OCI-LY1 (cell line): ENCODE measurements at regions not wholly inside any gene's neighbourhood (a gene's known extent, or its start where the extent isn't known, plus 50 kb on each side); places are given as distances from the start of the nearest gene placed in this dataset.

ENCODE experiments used
- EZH2 ChIP-seq: fragments of 200-600 bp; sonication (generic), shearing (Covaris generic); IDR thresholded peaks from 2 replicates; pipeline ENCODE4 v1.8.0; 2017; ENCODE audit warnings: borderline replicate concordance, mixed run types, mild to moderate bottlenecking, antibody characterized with exemption, low read length, moderate library complexity, mixed read lengths
- TF ChIP-seq, protein P1 (sequence below): fragments of 200-600 bp; sonication (generic), shearing (Covaris generic); IDR thresholded peaks from 2 replicates; pipeline ENCODE4 v1.5.1; 2017; ENCODE audit warnings: mild to moderate bottlenecking, antibody characterized with exemption, low read length, moderate library complexity, mixed read lengths

DNA sequence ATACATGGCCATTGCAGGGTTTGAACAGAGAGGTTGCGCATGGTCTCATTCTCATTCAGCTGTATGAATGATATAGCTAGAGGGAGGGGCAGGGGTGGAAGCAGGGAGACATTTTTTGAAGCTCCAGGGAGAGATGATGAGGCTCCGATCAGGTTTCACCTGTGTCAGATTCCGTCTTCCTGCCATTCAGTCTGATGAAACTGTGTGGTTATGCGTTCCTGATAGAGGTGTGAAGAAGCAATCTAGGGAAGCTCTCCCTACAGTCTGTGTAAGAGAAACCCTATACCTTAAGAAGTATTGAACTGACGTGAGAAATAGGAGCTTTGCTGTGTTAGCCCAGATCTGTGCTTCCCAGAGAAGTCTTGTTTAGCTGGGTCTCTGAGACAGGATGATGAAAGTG is 171.9 kb upstream of the NDN start:
- TF ChIP-seq, protein P1, sequence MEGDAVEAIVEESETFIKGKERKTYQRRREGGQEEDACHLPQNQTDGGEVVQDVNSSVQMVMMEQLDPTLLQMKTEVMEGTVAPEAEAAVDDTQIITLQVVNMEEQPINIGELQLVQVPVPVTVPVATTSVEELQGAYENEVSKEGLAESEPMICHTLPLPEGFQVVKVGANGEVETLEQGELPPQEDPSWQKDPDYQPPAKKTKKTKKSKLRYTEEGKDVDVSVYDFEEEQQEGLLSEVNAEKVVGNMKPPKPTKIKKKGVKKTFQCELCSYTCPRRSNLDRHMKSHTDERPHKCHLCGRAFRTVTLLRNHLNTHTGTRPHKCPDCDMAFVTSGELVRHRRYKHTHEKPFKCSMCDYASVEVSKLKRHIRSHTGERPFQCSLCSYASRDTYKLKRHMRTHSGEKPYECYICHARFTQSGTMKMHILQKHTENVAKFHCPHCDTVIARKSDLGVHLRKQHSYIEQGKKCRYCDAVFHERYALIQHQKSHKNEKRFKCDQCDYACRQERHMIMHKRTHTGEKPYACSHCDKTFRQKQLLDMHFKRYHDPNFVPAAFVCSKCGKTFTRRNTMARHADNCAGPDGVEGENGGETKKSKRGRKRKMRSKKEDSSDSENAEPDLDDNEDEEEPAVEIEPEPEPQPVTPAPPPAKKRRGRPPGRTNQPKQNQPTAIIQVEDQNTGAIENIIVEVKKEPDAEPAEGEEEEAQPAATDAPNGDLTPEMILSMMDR: no peak
- TF ChIP-seq EZH2: no peak
